ENCODE measurements at regions not wholly inside any gene's neighbourhood (a gene's known extent, or its start where the extent isn't known, plus 50 kb on each side); places are given as distances from the start of the nearest gene placed in this dataset.

- WGBS, 2 donors: 87 to 91% methylated on average over 9 of the region's 9 CpGs
Observed at GRCh38 chr2:47227532-47228279, 51.4 kb upstream of the CALM2 start.

GRCh38 chr2:47226923-47227220 lies 50.6 kb upstream of the CALM2 start:
- H3K4me1 ChIP-seq (ENCODE audit: control insufficient read depth in 2 of 2, insufficient read depth in 2 of 2, low read length in 1 of 2): no peaks in the 10 kb centered on the region
- 65 to 72% methylated on average over 6 of the region's 6 CpGs for WGBS, 2 donors
- H3K27me3 ChIP-seq (ENCODE audit: control insufficient read depth in 1 of 2, insufficient read depth in 2 of 2, low read length in 2 of 2): no peaks in the 10 kb centered on the region
- H3K4me3 ChIP-seq (ENCODE audit: low read depth in 1 of 2, low read length in 2 of 2): no peak overlapping the region
- H3K9me3 ChIP-seq (ENCODE audit: control insufficient read depth in 2 of 2, insufficient read depth in 1 of 2, low read depth in 1 of 2, low read length in 1 of 2): no peaks in the 10 kb centered on the region
- H3K27ac ChIP-seq (ENCODE audit: low read depth in 2 of 2, low read length in 1 of 2): no peak overlapping the region
- no peaks in the 10 kb centered on the region for H3K36me3 ChIP-seq (ENCODE audit: control insufficient read depth in 2 of 2, insufficient read depth in 2 of 2, low read length in 1 of 2)

More at GRCh38 chr2:47227532-47228279, 51.4 kb upstream of the CALM2 start:
- no peaks in the 10 kb centered on the region for H3K9me3 ChIP-seq (ENCODE audit: control insufficient read depth in 2 of 2, insufficient read depth in 1 of 2, low read depth in 1 of 2, low read length in 1 of 2)
- no peaks in the 10 kb centered on the region for H3K4me1 ChIP-seq (ENCODE audit: control insufficient read depth in 2 of 2, insufficient read depth in 2 of 2, low read length in 1 of 2)
- H3K27ac ChIP-seq (ENCODE audit: low read depth in 2 of 2, low read length in 1 of 2): no peak overlapping the region
- no peak overlapping the region for H3K4me3 ChIP-seq (ENCODE audit: low read depth in 1 of 2, low read length in 2 of 2)
- H3K27me3 ChIP-seq (ENCODE audit: control insufficient read depth in 1 of 2, insufficient read depth in 2 of 2, low read length in 2 of 2): no peaks in the 10 kb centered on the region
- no peaks in the 10 kb centered on the region for H3K36me3 ChIP-seq (ENCODE audit: control insufficient read depth in 2 of 2, insufficient read depth in 2 of 2, low read length in 1 of 2)

DNA sequence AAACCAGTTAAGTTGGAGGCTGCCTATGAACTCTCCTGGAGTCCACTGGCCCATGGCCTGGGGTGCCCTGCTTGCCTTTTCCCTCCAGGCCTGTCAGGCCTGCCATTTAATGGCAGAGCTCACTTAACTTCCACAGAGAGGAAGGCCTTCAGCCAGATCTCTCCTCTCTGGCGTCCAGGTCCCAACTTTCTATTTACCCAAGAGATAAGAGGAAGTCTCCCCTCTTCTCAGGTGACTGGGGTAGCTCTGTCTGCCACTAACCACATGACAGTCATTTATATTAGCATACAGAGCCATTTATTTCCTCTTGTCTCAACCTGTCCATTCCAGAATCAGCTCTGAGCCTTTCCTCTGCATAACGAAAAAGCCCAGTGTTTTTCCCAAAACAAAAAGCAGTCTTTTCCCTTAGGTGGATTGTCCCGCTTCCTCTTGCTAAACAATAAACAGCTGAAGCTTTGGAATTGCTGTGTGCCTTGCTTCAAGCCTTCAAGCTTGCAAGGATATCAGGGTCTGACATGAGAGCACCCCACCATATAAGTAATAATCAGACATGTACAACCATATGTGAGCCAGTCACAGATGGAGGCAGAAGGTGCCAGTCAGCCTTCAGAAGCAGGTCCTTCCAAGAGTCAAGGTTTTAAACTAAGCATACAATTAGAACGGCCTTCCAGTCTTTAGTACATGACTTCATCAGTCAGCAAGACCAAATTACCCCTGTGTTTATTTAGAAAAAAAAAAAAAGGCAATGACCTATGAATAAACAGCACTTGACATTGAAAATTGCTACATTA lies 50.0 kb upstream of the CALM2 start:
- WGBS, 2 donors: 46 to 53% methylated on average over 4 of the region's 4 CpGs
- no peaks in the 10 kb centered on the region for H3K36me3 ChIP-seq (ENCODE audit: control insufficient read depth in 2 of 2, insufficient read depth in 2 of 2, low read length in 1 of 2)
- no peak overlapping the region for H3K4me3 ChIP-seq (ENCODE audit: low read depth in 1 of 2, low read length in 2 of 2)
- no peaks in the 10 kb centered on the region for H3K27me3 ChIP-seq (ENCODE audit: control insufficient read depth in 1 of 2, insufficient read depth in 2 of 2, low read length in 2 of 2)
- H3K4me1 ChIP-seq (ENCODE audit: control insufficient read depth in 2 of 2, insufficient read depth in 2 of 2, low read length in 1 of 2): no peaks in the 10 kb centered on the region
- no peaks in the 10 kb centered on the region for H3K9me3 ChIP-seq (ENCODE audit: control insufficient read depth in 2 of 2, insufficient read depth in 1 of 2, low read depth in 1 of 2, low read length in 1 of 2)
- peak overlapping the region in 1 of 2 donors; percentile 7 for H3K27ac ChIP-seq (ENCODE audit: low read depth in 2 of 2, low read length in 1 of 2)
